Right ventricle myocardium superior (tissue), 1 donor: ENCODE measurements at regions not wholly inside any gene's neighbourhood (a gene's known extent, or its start where the extent isn't known, plus 50 kb on each side); places are given as distances from the start of the nearest gene placed in this dataset.
"Not testable (repeated sequence)": the region's sequence is repeated elsewhere in the genome, so short reads cannot be mapped to it uniquely, and the experiment has no call there.

Source experiments
- ATAC-seq: fragments of 200-7000 bp; cut with Tn5 transposase; one replicate; pipeline ENCODE4 v1.9.1; 2020; ENCODE audit warnings: mild to moderate bottlenecking; ENCODE audit not compliant: poor library complexity
- DNase-seq: peaks from one replicate; pipeline ENCODE4 v3.0.0-alpha.2; 2020
- intact Hi-C: fragments of 100-400 bp; cut with DNase I; formaldehyde crosslinking; loops from one replicate; pipeline ENCODE4 v1.11.2; 2022
- donor health status: DM: no; HTN: yes; CAD: no; lungs with severe emphysema.

GRCh38 chr9:115347776-115348175 is 229.8 kb upstream of the TNC start:
- intact Hi-C loops, ATAC-seq, DNase-seq: not testable (repeated sequence)

- ATAC-seq, DNase-seq, intact Hi-C loops: not testable (repeated sequence)
These were observed 231.0 kb upstream of the TNC start for GRCh38 chr9:115348936-115349335.

- ATAC-seq (no peak), DNase-seq (no peak)
- intact Hi-C loops = no loop called here
These were observed 231.6 kb upstream of the TNC start for GRCh38 chr9:115349542-115349941.

- ATAC-seq (no peak), DNase-seq (no peak)
- intact Hi-C loops = no loop called here
These were observed 232.6 kb upstream of the TNC start for GRCh38 chr9:115350548-115350947.

GRCh38 chr9:115353681-115354080 is 235.7 kb upstream of the TNC start:
- intact Hi-C loops = no loop called here
- no peak for ATAC-seq

GRCh38 chr9:115357821-115358220 is 239.9 kb upstream of the TNC start:
- intact Hi-C loops = no loop called here
- no peak for DNase-seq
- ATAC-seq = no peak

More at GRCh38 chr9:115353681-115354080, 235.7 kb upstream of the TNC start:
- DNase-seq = no peak

GRCh38 chr9:115359017-115359780 is 241.2 kb upstream of the TNC start:
- DNase-seq = no peak
- ATAC-seq = no peak
- intact Hi-C loops = no loop called here

GRCh38 chr9:115360122-115360521 is 242.2 kb upstream of the TNC start:
- ATAC-seq (no peak), DNase-seq (no peak)
- intact Hi-C loops = no loop called here

GRCh38 chr9:115362101-115362500 is 244.1 kb upstream of the TNC start:
- no peak for ATAC-seq
- no peak for DNase-seq
- intact Hi-C loops = no loop called here

GRCh38 chr9:115362640-115363039 is 244.7 kb upstream of the TNC start:
- ATAC-seq (no peak), DNase-seq (no peak)
- intact Hi-C loops = no loop called here

- intact Hi-C loops = no loop called here
- ATAC-seq (no peak), DNase-seq (no peak)
These were observed 247.0 kb upstream of the TNC start for GRCh38 chr9:115364991-115365390.

- DNase-seq (no peak), ATAC-seq (no peak)
- intact Hi-C loops = no loop called here
These were observed 249.4 kb upstream of the TNC start for GRCh38 chr9:115367321-115367720.

GRCh38 chr9:115367780-115368525 is 250.0 kb upstream of the TNC start:
- no peak for ATAC-seq
- no peak for DNase-seq
- intact Hi-C loops = no loop called here

- ATAC-seq (peak; percentile 51), DNase-seq (peak; percentile 59)
- intact Hi-C loops = no loop called here
These were observed 251.5 kb upstream of the TNC start for GRCh38 chr9:115369322-115369957.

GRCh38 chr9:115373000-115373709 is 255.2 kb upstream of the TNC start:
- DNase-seq = no peak
- ATAC-seq = no peak
- intact Hi-C loops = no loop called here

- intact Hi-C loops = no loop called here
- ATAC-seq = no peak
- no peak for DNase-seq
These were observed 255.7 kb upstream of the TNC start for GRCh38 chr9:115373710-115374045.

- DNase-seq (no peak), ATAC-seq (no peak)
- intact Hi-C loops = no loop called here
These were observed 256.8 kb upstream of the TNC start for GRCh38 chr9:115374724-115375268.

- DNase-seq = no peak
- no peak for ATAC-seq
- intact Hi-C loops = no loop called here
These were observed 260.3 kb upstream of the TNC start for GRCh38 chr9:115378241-115378640.

- intact Hi-C loops = no loop called here
- DNase-seq = no peak
- ATAC-seq = no peak
These were observed 260.8 kb upstream of the TNC start for GRCh38 chr9:115378758-115379157.
